ENCODE measurements at regions not wholly inside any gene's neighbourhood (a gene's known extent, or its start where the extent isn't known, plus 50 kb on each side); places are given as distances from the start of the nearest gene placed in this dataset.

GRCh38 chr11:82234256-82234655 is 499.4 kb downstream of the FAM181B start:
- TF ChIP-seq CTCF (IDR thresholded peaks at IDR 0.05 in 4 of 5, conservative IDR thresholded peaks at IDR 0.05 in 1 of 5) (no peak), POLR2A (IDR thresholded peaks at IDR 0.05) (no peak)

Measured in gastrocnemius medialis (tissue), 4 donors.